Transverse colon (tissue), 4 donors: ENCODE measurements at regions not wholly inside any gene's neighbourhood (a gene's known extent, or its start where the extent isn't known, plus 50 kb on each side); places are given as distances from the start of the nearest gene placed in this dataset.

Experiments used
- EP300 ChIP-seq: sonication (generic); formaldehyde crosslinking; IDR thresholded peaks from one replicate; pipeline ENCODE4 v1.6.1; 2017; ENCODE audit warnings: antibody characterized with exemption, low read depth
- POLR2A ChIP-seq: fragments of 450-650 bp; IDR thresholded peaks from one replicate; pipeline ENCODE4 v1.6.1; 2016; ENCODE audit warnings: antibody characterized with exemption, mild to moderate bottlenecking, moderate library complexity
- POLR2AphosphoS5 ChIP-seq, 3 donors: sonication (generic); formaldehyde crosslinking; IDR thresholded peaks; one replicate each; pipeline ENCODE4 v1.6.1; 2016; ENCODE audit warnings: antibody characterized with exemption in 3 of 3
- TF ChIP-seq, protein P1 (sequence below), 5 experiments: fragments of 200-600 bp in 3 of 5; fragments of 450-650 bp in 2 of 5; sonication (generic) in 3 of 5; IDR thresholded peaks; 1 replicate in 2 of 5; 2 replicates in 3 of 5; pipeline ENCODE4 v1.5.1; 2016 to 2017; ENCODE audit warnings: antibody characterized with exemption in 5 of 5, inconsistent platforms in 3 of 5, mild to moderate bottlenecking in 2 of 5, moderate library complexity in 1 of 5

DNA sequence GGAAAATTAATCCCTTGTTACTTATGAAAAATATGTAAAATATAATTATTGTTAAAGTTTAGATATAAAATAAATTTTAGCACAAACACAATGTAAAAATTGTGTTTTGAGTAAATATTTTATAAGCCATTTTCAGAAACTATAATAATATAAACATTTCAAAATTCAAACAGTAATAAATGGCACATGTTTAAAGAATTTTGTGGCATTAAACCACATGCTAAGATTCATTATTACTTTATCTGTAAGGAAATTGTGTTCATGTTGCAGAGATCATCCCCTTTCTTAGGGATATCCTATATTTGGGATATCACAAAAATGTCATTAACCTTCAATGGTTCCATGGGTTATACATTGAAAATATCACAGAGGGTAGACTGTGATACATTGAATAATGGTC lies 1044.3 kb downstream of the AMY1C start:
- TF ChIP-seq, protein P1, sequence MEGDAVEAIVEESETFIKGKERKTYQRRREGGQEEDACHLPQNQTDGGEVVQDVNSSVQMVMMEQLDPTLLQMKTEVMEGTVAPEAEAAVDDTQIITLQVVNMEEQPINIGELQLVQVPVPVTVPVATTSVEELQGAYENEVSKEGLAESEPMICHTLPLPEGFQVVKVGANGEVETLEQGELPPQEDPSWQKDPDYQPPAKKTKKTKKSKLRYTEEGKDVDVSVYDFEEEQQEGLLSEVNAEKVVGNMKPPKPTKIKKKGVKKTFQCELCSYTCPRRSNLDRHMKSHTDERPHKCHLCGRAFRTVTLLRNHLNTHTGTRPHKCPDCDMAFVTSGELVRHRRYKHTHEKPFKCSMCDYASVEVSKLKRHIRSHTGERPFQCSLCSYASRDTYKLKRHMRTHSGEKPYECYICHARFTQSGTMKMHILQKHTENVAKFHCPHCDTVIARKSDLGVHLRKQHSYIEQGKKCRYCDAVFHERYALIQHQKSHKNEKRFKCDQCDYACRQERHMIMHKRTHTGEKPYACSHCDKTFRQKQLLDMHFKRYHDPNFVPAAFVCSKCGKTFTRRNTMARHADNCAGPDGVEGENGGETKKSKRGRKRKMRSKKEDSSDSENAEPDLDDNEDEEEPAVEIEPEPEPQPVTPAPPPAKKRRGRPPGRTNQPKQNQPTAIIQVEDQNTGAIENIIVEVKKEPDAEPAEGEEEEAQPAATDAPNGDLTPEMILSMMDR (IDR thresholded peaks at IDR 0.05): no peak
- TF ChIP-seq POLR2A: no peak
- TF ChIP-seq POLR2AphosphoS5 (IDR thresholded peaks at IDR 0.05): no peak
- no peak for TF ChIP-seq EP300
